Fibroblast of pulmonary artery (primary cell): ENCODE measurements at regions not wholly inside any gene's neighbourhood (a gene's known extent, or its start where the extent isn't known, plus 50 kb on each side); places are given as distances from the start of the nearest gene placed in this dataset.

Source experiments
- DNase-seq: peaks from one replicate; pipeline ENCODE4 v3.0.0-alpha.2; 2010; ENCODE audit warnings: low read depth
- H3K4me3 ChIP-seq: replicated peaks from 2 replicates; pipeline ENCODE4 v1.5.1; 2011; ENCODE audit warnings: low read depth, mild to moderate bottlenecking, control low read depth, low read length, moderate library complexity
- TF ChIP-seq, protein P1 (sequence below): IDR thresholded peaks from 2 replicates; pipeline ENCODE4 v1.5.1; 2011; ENCODE audit warnings: mild to moderate bottlenecking, control low read depth, low read length, inconsistent platforms; ENCODE audit errors: missing control alignments

DNA sequence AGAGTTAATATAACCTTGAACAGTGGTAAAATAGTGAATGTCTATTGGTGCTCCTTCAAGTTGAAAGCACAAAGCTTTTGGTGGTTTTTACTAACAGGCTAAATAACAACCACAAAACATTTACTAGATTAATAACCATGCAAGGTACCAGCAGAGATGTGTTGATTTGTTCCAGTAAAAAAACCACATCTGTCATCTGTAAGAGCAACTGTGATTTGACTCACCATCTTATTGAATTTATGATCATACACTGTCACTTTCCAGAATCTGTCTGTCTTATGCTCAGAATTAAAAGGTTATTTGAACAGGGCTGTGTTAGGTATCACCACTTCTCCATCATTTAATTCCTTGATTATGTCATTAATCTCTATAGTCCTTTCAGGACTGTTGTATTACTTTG lies 107.0 kb upstream of the PTHLH start:
- TF ChIP-seq, protein P1, sequence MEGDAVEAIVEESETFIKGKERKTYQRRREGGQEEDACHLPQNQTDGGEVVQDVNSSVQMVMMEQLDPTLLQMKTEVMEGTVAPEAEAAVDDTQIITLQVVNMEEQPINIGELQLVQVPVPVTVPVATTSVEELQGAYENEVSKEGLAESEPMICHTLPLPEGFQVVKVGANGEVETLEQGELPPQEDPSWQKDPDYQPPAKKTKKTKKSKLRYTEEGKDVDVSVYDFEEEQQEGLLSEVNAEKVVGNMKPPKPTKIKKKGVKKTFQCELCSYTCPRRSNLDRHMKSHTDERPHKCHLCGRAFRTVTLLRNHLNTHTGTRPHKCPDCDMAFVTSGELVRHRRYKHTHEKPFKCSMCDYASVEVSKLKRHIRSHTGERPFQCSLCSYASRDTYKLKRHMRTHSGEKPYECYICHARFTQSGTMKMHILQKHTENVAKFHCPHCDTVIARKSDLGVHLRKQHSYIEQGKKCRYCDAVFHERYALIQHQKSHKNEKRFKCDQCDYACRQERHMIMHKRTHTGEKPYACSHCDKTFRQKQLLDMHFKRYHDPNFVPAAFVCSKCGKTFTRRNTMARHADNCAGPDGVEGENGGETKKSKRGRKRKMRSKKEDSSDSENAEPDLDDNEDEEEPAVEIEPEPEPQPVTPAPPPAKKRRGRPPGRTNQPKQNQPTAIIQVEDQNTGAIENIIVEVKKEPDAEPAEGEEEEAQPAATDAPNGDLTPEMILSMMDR: no peak
- H3K4me3 ChIP-seq: no peak overlapping the region
- DNase-seq: no peak

DNA sequence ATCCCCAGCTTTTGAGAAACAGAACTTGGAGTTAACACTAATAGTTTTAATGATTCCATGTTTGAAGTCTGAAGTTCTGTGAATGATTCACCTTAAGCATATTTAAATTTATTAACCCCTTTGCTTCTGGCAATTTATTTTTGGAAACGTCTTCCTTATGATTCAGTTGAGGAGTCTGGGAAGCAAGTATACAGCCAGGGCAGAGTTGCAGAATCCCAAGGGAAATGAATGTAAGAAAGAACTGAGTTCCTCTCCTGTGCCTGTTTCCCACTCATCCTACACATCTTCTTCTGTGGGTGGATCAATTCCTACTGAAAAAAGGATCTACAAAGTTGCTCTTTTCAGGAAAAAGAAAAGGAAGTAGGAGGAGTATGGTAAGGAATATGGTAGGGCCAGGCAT lies 108.2 kb upstream of the CCDC91 start:
- no peak for DNase-seq
- TF ChIP-seq, protein P1: no peak
- no peak overlapping the region for H3K4me3 ChIP-seq

DNA sequence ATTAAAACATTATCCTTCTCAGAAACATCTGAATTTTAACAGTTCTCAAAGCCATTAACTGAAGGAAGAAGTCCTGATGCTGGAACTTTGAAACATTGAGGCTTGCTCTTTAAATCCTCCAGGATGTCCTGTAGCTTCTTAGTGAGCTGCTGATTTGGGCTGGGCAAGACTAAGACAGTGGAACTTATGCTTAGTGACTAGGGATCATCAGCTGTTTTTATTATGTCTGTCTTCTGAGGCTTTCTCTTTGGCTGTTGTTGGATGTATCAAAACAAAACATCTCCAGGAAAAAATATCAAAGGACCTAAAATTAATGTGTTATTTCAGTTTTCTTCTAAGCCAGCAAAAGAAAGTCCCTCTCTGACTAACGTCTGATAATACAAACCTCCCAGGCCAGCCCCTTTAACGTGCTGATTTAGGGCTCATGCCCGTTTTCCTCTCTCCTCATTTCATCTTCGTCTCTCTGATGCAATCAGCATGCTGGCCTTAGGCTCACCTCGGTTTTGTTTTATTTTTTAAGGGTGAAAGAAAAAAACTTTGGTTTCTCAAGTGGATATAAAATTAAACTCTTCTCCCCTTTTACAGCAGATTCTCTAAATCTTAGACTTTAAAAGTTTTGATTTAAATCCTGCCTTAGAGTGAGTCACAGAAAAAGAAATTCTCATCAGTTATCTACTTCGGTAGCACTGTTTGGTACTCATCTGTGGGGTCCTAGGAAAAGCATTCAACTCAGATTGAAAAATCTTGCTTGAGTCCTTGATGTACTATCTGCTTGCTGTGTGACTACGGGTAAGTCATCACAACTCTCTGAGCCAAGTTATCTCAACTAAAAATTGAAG lies 106.2 kb upstream of the CCDC91 start:
- DNase-seq: no peak
- TF ChIP-seq, protein P1: no peak
- no peak overlapping the region for H3K4me3 ChIP-seq

GRCh38 chr12:28086521-28087155 lies 103.6 kb upstream of the CCDC91 start:
- no peak for DNase-seq
- TF ChIP-seq, protein P1: no peak
- H3K4me3 ChIP-seq: no peak overlapping the region

DNA sequence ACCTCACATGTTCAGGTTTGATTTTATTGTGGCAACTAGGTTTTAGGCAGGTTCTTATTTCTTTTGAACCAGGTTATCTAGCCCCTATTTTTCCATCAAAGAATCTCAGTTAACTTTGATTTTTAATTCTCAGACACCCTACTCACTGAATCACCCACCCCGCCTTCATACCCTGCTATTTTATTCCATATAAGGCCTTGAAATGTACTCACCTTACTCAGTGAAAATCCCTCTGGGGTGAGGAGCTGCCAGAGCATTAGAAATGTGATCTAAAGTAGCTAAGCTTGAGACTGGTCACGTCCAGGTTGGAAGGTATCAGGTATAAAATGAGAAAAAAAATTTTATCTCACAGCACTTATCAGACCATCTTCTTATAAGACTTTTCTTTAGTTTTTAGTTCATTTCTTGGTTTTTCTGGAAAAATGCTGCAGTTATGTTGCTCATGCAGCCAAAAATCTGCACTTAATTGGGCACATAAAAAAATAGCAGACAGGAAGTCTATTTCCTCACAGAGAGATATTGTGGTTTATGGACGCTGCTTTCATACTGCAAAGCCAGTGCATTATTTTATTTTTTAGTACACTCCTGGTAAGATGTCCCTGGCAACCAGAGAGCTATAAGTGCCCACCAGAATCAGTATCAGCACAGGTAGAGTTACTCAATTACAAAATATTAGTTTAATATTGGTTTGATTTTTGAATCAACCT lies 101.5 kb upstream of the CCDC91 start:
- no peak overlapping the region for H3K4me3 ChIP-seq
- TF ChIP-seq, protein P1: no peak
- peak; percentile 21 for DNase-seq

GRCh38 chr12:28089338-28089737 lies 100.9 kb upstream of the CCDC91 start:
- no peak overlapping the region for H3K4me3 ChIP-seq
- DNase-seq: peak; percentile 36
- TF ChIP-seq, protein P1: no peak
